SK-N-SH (cell line): ENCODE measurements at regions not wholly inside any gene's neighbourhood (a gene's known extent, or its start where the extent isn't known, plus 50 kb on each side); places are given as distances from the start of the nearest gene placed in this dataset.

Experiments used
- CTCF ChIA-PET: fragments of 300-600, 350-600 bp; formaldehyde crosslinking; extraction: SDS; loops from one replicate; lab custom pipeline; 2021; lab: Yijun Ruan, JAX
- POLR2A ChIA-PET: fragments of 350-600 bp; sonication (Branson Sonifier 250); formaldehyde crosslinking; extraction: SDS; loops from one replicate; lab custom pipeline; 2020; ENCODE audit warnings: antibody characterized with exemption, inconsistent platforms; lab: Yijun Ruan, JAX
- DNase-seq: peaks from one replicate; pipeline ENCODE4 v3.0.0; 2012
- H2AFZ ChIP-seq: fragments of 200-600 bp; sonication (generic); 2 replicates; pipeline ENCODE4 v1.8.1; 2016; ENCODE audit warnings: antibody characterized with exemption, mild to moderate bottlenecking, low read depth
- H3F3A ChIP-seq: fragments of 200-600 bp; sonication (generic); replicated peaks from 2 replicates; pipeline ENCODE3; 2016; ENCODE audit warnings: antibody characterized with exemption, mild to moderate bottlenecking; ENCODE audit not compliant: insufficient read depth
- H3K27ac ChIP-seq, 2 experiments: fragments of 200-500 bp in 1 of 2; fragments of 200-600 bp in 1 of 2; sonication (Bioruptor generic) in 1 of 2; sonication (generic), shearing (Covaris generic) in 1 of 2; 2 replicates each; pipeline versions ENCODE4 v1.5.1 to v1.6.1; 2014 to 2016; ENCODE audit warnings: low read depth in 2 of 2, inconsistent platforms in 1 of 2, low read length in 1 of 2, mild to moderate bottlenecking in 1 of 2, mixed read lengths in 1 of 2
- H3K27me3 ChIP-seq: fragments of 200-600 bp; sonication (generic), shearing (Covaris generic); 2 replicates; pipeline ENCODE4 v1.6.1; 2016; ENCODE audit warnings: mixed run types; ENCODE audit not compliant: insufficient read depth
- H3K36me3 ChIP-seq, 2 experiments: fragments of 200-500 bp in 1 of 2; fragments of 200-600 bp in 1 of 2; sonication (Bioruptor generic) in 1 of 2; sonication (generic) in 1 of 2; replicated peaks in 1 of 2; 2 replicates each; pipeline versions ENCODE3 to v1.5.1; 2014 to 2016; ENCODE audit warnings: low read length in 1 of 2, mild to moderate bottlenecking in 1 of 2; ENCODE audit not compliant: insufficient read depth in 2 of 2, control insufficient read depth in 1 of 2
- H3K4me1 ChIP-seq, 2 experiments: fragments of 200-500 bp in 1 of 2; fragments of 200-600 bp in 1 of 2; sonication (Bioruptor generic) in 1 of 2; sonication (generic), shearing (Covaris generic) in 1 of 2; 2 replicates each; pipeline versions ENCODE4 v1.5.1 to v1.6.1; 2014 to 2016; ENCODE audit warnings: low read depth in 1 of 2, low read length in 1 of 2, mixed run types in 1 of 2; ENCODE audit not compliant: insufficient read depth in 2 of 2, control insufficient read depth in 1 of 2
- H3K4me2 ChIP-seq: fragments of 200-600 bp; sonication (generic), shearing (Covaris generic); 2 replicates; pipeline ENCODE4 v1.6.1; 2017; ENCODE audit warnings: mixed run types
- H3K4me3 ChIP-seq, 2 experiments: fragments of 200-500 bp in 1 of 2; fragments of 200-600 bp in 1 of 2; sonication (Bioruptor generic) in 1 of 2; sonication (generic), shearing (Covaris generic) in 1 of 2; 2 replicates each; pipeline versions ENCODE4 v1.5.1 to v1.8.1; 2014 to 2016; ENCODE audit warnings: low read depth in 2 of 2, inconsistent platforms in 1 of 2, low read length in 1 of 2, mild to moderate bottlenecking in 1 of 2, mixed read lengths in 1 of 2, moderate library complexity in 1 of 2
- H3K79me2 ChIP-seq: fragments of 200-600 bp; sonication (generic); 2 replicates; pipeline ENCODE4 v1.8.1; 2017; ENCODE audit warnings: mild to moderate bottlenecking; ENCODE audit not compliant: insufficient read depth
- H3K9ac ChIP-seq: fragments of 200-600 bp; sonication (generic); 2 replicates; pipeline ENCODE4 v1.6.1; 2017; ENCODE audit warnings: mixed run types
- H3K9me2 ChIP-seq: fragments of 200-600 bp; sonication (generic); 2 replicates; pipeline ENCODE4 v1.6.1; 2017; ENCODE audit warnings: mixed run types
- H3K9me3 ChIP-seq: fragments of 200-600 bp; sonication (generic); 2 replicates; pipeline ENCODE4 v1.6.1; 2017; ENCODE audit warnings: mixed run types, mild to moderate bottlenecking, moderate library complexity
- H4K20me1 ChIP-seq: fragments of 200-600 bp; sonication (generic); 2 replicates; pipeline ENCODE4 v1.6.1; 2017; ENCODE audit warnings: mild to moderate bottlenecking, mixed run types; ENCODE audit not compliant: insufficient read depth
- CTCF ChIP-seq: fragments of 200-600 bp; sonication (generic); IDR thresholded peaks from 2 replicates; pipeline ENCODE4 v1.6.1; 2017; ENCODE audit warnings: antibody characterized with exemption, mild to moderate bottlenecking, moderate library complexity
- EZH2phosphoT487 ChIP-seq: fragments of 200-600 bp; sonication (generic); IDR thresholded peaks from 2 replicates; pipeline ENCODE4 v1.6.1; 2017; ENCODE audit warnings: low read depth, mixed run types, mild to moderate bottlenecking, antibody characterized with exemption, moderate library complexity, borderline replicate concordance
- FOXJ3 ChIP-seq: sonication (generic); formaldehyde crosslinking; IDR thresholded peaks from 2 replicates; pipeline ENCODE4 v1.5.1; 2020; ENCODE audit warnings: mild to moderate bottlenecking, missing genetic modification reagents
- FOXM1 ChIP-seq: IDR thresholded peaks from 2 replicates; pipeline ENCODE4 v1.4.0; 2012; ENCODE audit warnings: low read depth, mild to moderate bottlenecking
- GATA2 ChIP-seq: sonication (generic); formaldehyde crosslinking; IDR thresholded peaks from 2 replicates; pipeline ENCODE4 v1.5.0; 2020; ENCODE audit warnings: mild to moderate bottlenecking, missing genetic modification reagents
- IRF3 ChIP-seq: fragments of 150-350 bp; IDR thresholded peaks from 2 replicates; pipeline ENCODE4 v1.6.1; 2016; ENCODE audit warnings: mild to moderate bottlenecking, low read depth, low read length
- MXI1 ChIP-seq: IDR thresholded peaks from 2 replicates; pipeline ENCODE4 v1.6.1; 2012; ENCODE audit warnings: mild to moderate bottlenecking, low read depth, low read length, improper control_type of control experiment
- NFIC ChIP-seq: IDR thresholded peaks from 2 replicates; pipeline ENCODE4 v1.4.0; 2012; ENCODE audit warnings: borderline replicate concordance
- PBX3 ChIP-seq: IDR thresholded peaks from 2 replicates; pipeline ENCODE4; 2012
- RFX5 ChIP-seq: IDR thresholded peaks from 2 replicates; pipeline ENCODE4 v1.6.1; 2012; ENCODE audit warnings: mild to moderate bottlenecking, improper control_type of control experiment, low read length
- RXRA ChIP-seq: IDR thresholded peaks from 2 replicates; pipeline ENCODE4 v1.4.0; 2012; ENCODE audit warnings: low read depth, mild to moderate bottlenecking, borderline replicate concordance
- SIN3A ChIP-seq: IDR thresholded peaks from 2 replicates; pipeline ENCODE4 v1.6.1; 2012; ENCODE audit warnings: low read depth, mild to moderate bottlenecking, low read length, moderate library complexity, borderline replicate concordance
- SMC3 ChIP-seq: IDR thresholded peaks from 2 replicates; pipeline ENCODE4 v1.6.1; 2012; ENCODE audit warnings: low read depth, low read length, improper control_type of control experiment
- TEAD4 ChIP-seq: IDR thresholded peaks from 2 replicates; pipeline ENCODE4 v1.4.0; 2012; ENCODE audit warnings: mild to moderate bottlenecking, borderline replicate concordance; ENCODE audit not compliant: insufficient read depth
- USF1 ChIP-seq: IDR thresholded peaks from 2 replicates; pipeline ENCODE4 v1.4.0; 2012; ENCODE audit warnings: low read depth, borderline replicate concordance
- USF2 ChIP-seq: fragments of 150-350 bp; IDR thresholded peaks from 2 replicates; pipeline ENCODE4 v1.6.1; 2017; ENCODE audit warnings: antibody characterized with exemption, low read length, low read depth, borderline replicate concordance
- YY1 ChIP-seq: IDR thresholded peaks from 2 replicates; pipeline ENCODE4 v1.4.0; 2012; ENCODE audit warnings: low read depth, mild to moderate bottlenecking
- ZBTB33 ChIP-seq: IDR thresholded peaks from 2 replicates; pipeline ENCODE4 v1.4.0; 2012; ENCODE audit warnings: low read depth, borderline replicate concordance
- WGBS: methylation state at CpG from one replicate; pipeline ENCODE4 v1.1.6; 2017; ENCODE audit warnings: low lambda C conversion rate; 5-methylcytosine and 5-hydroxymethylcytosine counted together

- no peak for DNase-seq
- 0% methylated on average over 2 of the region's 2 CpGs for WGBS
Observed at GRCh38 chr17:14997290-14997689, 267.8 kb downstream of the PMP22 start.

GRCh38 chr17:14986127-14986526, 279.0 kb downstream of the PMP22 start:
- Histone ChIP-seq H3K27ac (no peak overlapping the region), H3K4me3 (no peak overlapping the region), H3K4me1 (no peaks in the 10 kb centered on the region), H3K79me2 (no peaks in the 10 kb centered on the region), H3K27me3 (no peaks in the 10 kb centered on the region), H3K36me3 (no peaks in the 10 kb centered on the region), H3K9me2 (no peaks in the 10 kb centered on the region), H2AFZ (no peak overlapping the region), H3K9ac (no peak overlapping the region), H4K20me1 (no peaks in the 10 kb centered on the region), H3K4me2 (no peak overlapping the region), H3K9me3 (no peaks in the 10 kb centered on the region), H3F3A (no peaks in the 10 kb centered on the region)
- WGBS: 5% methylated on average over 4 of the region's 4 CpGs
- DNase-seq: no peak
- POLR2A ChIA-PET: no interaction called here
- CTCF ChIA-PET: interaction anchor here (1.1 kb wide), 1 partner anchor 227 kb away, joined by 3 read pairs; no protein-coding TSS in a partner anchor
- TF ChIP-seq GATA2 (CRISPR knock-in tag) (no peak), USF1 (no peak), SMC3 (no peak), FOXM1 (no peak), CTCF (no peak), RFX5 (no peak), IRF3 (no peak), EZH2phosphoT487 (no peak)

More at GRCh38 chr17:14997290-14997689, 267.8 kb downstream of the PMP22 start:
- ChIA-PET POLR2A (no interaction called here), CTCF (no interaction called here)
- no peak overlapping the region for H3K27ac ChIP-seq
- no peak overlapping the region for H2AFZ ChIP-seq
- H3K4me2 ChIP-seq: no peak overlapping the region
- no peak for TF ChIP-seq FOXJ3 (CRISPR knock-in tag)
- TF ChIP-seq NFIC: no peak
- TF ChIP-seq EZH2phosphoT487: no peak
- TF ChIP-seq PBX3: no peak
- TF ChIP-seq SIN3A: no peak
- TF ChIP-seq RXRA: no peak
- TF ChIP-seq USF2: no peak
- no peak for TF ChIP-seq TEAD4
- no peak for TF ChIP-seq MXI1
- TF ChIP-seq YY1: no peak
- no peak for TF ChIP-seq ZBTB33
- H3K79me2 ChIP-seq: no peaks in the 10 kb centered on the region
- H3K4me3 ChIP-seq: no peak overlapping the region
- H3K36me3 ChIP-seq: no peaks in the 10 kb centered on the region
- no peak overlapping the region for H3K9ac ChIP-seq
- no peaks in the 10 kb centered on the region for H3K9me3 ChIP-seq
- H3F3A ChIP-seq: no peaks in the 10 kb centered on the region
- H4K20me1 ChIP-seq: no peaks in the 10 kb centered on the region
- H3K9me2 ChIP-seq: no peaks in the 10 kb centered on the region
- no peaks in the 10 kb centered on the region for H3K27me3 ChIP-seq
- H3K4me1 ChIP-seq: no peaks in the 10 kb centered on the region
